ENCODE measurements at regions not wholly inside any gene's neighbourhood (a gene's known extent, or its start where the extent isn't known, plus 50 kb on each side); places are given as distances from the start of the nearest gene placed in this dataset.

DNA sequence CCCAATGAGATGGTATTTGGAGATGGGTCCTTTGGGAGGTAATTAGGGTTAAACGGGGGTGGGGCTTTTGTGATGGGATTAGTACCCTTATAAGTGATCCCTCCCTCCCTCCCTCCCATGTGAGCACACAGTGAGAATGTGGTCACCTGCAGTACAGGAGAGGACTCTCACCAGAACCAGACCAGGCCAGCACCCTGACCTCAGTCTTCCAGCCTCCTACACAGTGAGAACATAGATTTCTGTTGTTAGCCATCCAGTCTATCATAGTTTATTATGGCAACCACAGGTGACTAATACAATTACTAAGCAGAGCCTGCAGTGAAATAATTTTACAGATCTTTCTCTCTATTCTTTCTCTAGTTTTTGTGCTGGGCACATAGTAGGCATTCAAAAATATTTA lies 137.7 kb upstream of the PKDCC start:
- TF ChIP-seq, protein P1, sequence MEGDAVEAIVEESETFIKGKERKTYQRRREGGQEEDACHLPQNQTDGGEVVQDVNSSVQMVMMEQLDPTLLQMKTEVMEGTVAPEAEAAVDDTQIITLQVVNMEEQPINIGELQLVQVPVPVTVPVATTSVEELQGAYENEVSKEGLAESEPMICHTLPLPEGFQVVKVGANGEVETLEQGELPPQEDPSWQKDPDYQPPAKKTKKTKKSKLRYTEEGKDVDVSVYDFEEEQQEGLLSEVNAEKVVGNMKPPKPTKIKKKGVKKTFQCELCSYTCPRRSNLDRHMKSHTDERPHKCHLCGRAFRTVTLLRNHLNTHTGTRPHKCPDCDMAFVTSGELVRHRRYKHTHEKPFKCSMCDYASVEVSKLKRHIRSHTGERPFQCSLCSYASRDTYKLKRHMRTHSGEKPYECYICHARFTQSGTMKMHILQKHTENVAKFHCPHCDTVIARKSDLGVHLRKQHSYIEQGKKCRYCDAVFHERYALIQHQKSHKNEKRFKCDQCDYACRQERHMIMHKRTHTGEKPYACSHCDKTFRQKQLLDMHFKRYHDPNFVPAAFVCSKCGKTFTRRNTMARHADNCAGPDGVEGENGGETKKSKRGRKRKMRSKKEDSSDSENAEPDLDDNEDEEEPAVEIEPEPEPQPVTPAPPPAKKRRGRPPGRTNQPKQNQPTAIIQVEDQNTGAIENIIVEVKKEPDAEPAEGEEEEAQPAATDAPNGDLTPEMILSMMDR (IDR thresholded peaks at IDR 0.05; ENCODE audit: low read depth, low read length, missing input control) = no peak
- no peak for TF ChIP-seq GABPA (IDR thresholded peaks at IDR 0.05 in 1 of 2, conservative IDR thresholded peaks at IDR 0.05 in 1 of 2)
- no peak for TF ChIP-seq YY1 (IDR thresholded peaks at IDR 0.05)
- TF ChIP-seq, protein P2, sequence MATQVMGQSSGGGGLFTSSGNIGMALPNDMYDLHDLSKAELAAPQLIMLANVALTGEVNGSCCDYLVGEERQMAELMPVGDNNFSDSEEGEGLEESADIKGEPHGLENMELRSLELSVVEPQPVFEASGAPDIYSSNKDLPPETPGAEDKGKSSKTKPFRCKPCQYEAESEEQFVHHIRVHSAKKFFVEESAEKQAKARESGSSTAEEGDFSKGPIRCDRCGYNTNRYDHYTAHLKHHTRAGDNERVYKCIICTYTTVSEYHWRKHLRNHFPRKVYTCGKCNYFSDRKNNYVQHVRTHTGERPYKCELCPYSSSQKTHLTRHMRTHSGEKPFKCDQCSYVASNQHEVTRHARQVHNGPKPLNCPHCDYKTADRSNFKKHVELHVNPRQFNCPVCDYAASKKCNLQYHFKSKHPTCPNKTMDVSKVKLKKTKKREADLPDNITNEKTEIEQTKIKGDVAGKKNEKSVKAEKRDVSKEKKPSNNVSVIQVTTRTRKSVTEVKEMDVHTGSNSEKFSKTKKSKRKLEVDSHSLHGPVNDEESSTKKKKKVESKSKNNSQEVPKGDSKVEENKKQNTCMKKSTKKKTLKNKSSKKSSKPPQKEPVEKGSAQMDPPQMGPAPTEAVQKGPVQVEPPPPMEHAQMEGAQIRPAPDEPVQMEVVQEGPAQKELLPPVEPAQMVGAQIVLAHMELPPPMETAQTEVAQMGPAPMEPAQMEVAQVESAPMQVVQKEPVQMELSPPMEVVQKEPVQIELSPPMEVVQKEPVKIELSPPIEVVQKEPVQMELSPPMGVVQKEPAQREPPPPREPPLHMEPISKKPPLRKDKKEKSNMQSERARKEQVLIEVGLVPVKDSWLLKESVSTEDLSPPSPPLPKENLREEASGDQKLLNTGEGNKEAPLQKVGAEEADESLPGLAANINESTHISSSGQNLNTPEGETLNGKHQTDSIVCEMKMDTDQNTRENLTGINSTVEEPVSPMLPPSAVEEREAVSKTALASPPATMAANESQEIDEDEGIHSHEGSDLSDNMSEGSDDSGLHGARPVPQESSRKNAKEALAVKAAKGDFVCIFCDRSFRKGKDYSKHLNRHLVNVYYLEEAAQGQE (IDR thresholded peaks at IDR 0.05) = no peak
- TF ChIP-seq, protein P3, sequence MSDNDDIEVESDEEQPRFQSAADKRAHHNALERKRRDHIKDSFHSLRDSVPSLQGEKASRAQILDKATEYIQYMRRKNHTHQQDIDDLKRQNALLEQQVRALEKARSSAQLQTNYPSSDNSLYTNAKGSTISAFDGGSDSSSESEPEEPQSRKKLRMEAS (IDR thresholded peaks at IDR 0.05) = no peak
- TF ChIP-seq FOXA1 (IDR thresholded peaks at IDR 0.05) = no peak
- no peak for TF ChIP-seq SP1 (IDR thresholded peaks at IDR 0.05)
- no peak for TF ChIP-seq HNF4G (IDR thresholded peaks at IDR 0.05)
- TF ChIP-seq RAD21 (IDR thresholded peaks at IDR 0.05) = no peak
- no peak for TF ChIP-seq TAF1 (conservative IDR thresholded peaks at IDR 0.05)
- TF ChIP-seq RXRA (IDR thresholded peaks at IDR 0.05) = no peak
- TF ChIP-seq ATF3 (IDR thresholded peaks at IDR 0.05) = no peak
- TF ChIP-seq, protein P4, sequence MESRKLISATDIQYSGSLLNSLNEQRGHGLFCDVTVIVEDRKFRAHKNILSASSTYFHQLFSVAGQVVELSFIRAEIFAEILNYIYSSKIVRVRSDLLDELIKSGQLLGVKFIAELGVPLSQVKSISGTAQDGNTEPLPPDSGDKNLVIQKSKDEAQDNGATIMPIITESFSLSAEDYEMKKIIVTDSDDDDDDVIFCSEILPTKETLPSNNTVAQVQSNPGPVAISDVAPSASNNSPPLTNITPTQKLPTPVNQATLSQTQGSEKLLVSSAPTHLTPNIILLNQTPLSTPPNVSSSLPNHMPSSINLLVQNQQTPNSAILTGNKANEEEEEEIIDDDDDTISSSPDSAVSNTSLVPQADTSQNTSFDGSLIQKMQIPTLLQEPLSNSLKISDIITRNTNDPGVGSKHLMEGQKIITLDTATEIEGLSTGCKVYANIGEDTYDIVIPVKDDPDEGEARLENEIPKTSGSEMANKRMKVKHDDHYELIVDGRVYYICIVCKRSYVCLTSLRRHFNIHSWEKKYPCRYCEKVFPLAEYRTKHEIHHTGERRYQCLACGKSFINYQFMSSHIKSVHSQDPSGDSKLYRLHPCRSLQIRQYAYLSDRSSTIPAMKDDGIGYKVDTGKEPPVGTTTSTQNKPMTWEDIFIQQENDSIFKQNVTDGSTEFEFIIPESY (IDR thresholded peaks at IDR 0.05) = no peak
